Neural progenitor cell (in vitro differentiated cells): ENCODE measurements at regions not wholly inside any gene's neighbourhood (a gene's known extent, or its start where the extent isn't known, plus 50 kb on each side); places are given as distances from the start of the nearest gene placed in this dataset.

Experiments used
- DNase-seq: peaks from one replicate; pipeline ENCODE4 v3.0.0-alpha.2; 2016; ENCODE audit warnings: low spot score
- H2AFZ ChIP-seq: fragments of 200-600 bp; sonication (generic); replicated peaks from 2 replicates; pipeline ENCODE4 v1.6.1; 2016; ENCODE audit warnings: antibody characterized with exemption
- H3F3A ChIP-seq: fragments of 200-600 bp; sonication (generic); 2 replicates; pipeline ENCODE4 v1.6.1; 2016; ENCODE audit warnings: antibody characterized with exemption, low read depth
- H3K27ac ChIP-seq: fragments of 200-600 bp; sonication (generic); 2 replicates; pipeline ENCODE4 v1.5.1; 2016; ENCODE audit warnings: mild to moderate bottlenecking
- H3K27me3 ChIP-seq: fragments of 200-600 bp; sonication (generic); 2 replicates; pipeline ENCODE4 v1.6.1; 2016; ENCODE audit warnings: mild to moderate bottlenecking, moderate library complexity
- H3K36me3 ChIP-seq: fragments of 200-600 bp; sonication (generic); 2 replicates; pipeline ENCODE4 v1.5.1; 2016
- H3K4me1 ChIP-seq: fragments of 200-600 bp; sonication (generic); 2 replicates; pipeline ENCODE4 v1.6.1; 2016; ENCODE audit warnings: mixed run types
- H3K4me2 ChIP-seq: fragments of 200-600 bp; sonication (generic); 2 replicates; pipeline ENCODE4 v1.6.1; 2016
- H3K4me3 ChIP-seq: fragments of 200-600 bp; sonication (generic); 2 replicates; pipeline ENCODE4 v1.5.1; 2016
- H3K79me2 ChIP-seq: fragments of 200-600 bp; sonication (generic); 2 replicates; pipeline ENCODE4 v1.6.1; 2016; ENCODE audit warnings: low read depth
- H3K9ac ChIP-seq: fragments of 200-600 bp; sonication (generic); 2 replicates; pipeline ENCODE4 v1.6.1; 2016
- H3K9me3 ChIP-seq: fragments of 200-600 bp; sonication (generic); 2 replicates; pipeline ENCODE4 v1.5.1; 2016; ENCODE audit warnings: low read depth
- H4K20me1 ChIP-seq: fragments of 200-600 bp; sonication (generic); 2 replicates; pipeline ENCODE4 v1.6.1; 2016; ENCODE audit warnings: low read depth
- H3K27ac Mint-ChIP-seq: 3 replicates; pipeline ENCODE4 v1.8.0; 2021; ENCODE audit warnings: mixed read lengths
- H3K27me3 Mint-ChIP-seq: 2 replicates; pipeline ENCODE4 v1.8.0; 2022; ENCODE audit warnings: low read depth, mild to moderate bottlenecking, inconsistent platforms, moderate library complexity, mixed read lengths; ENCODE audit not compliant: insufficient read depth
- H3K36me3 Mint-ChIP-seq: 3 replicates; pipeline ENCODE4 v1.8.0; 2021; ENCODE audit warnings: mixed read lengths
- H3K4me1 Mint-ChIP-seq: 3 replicates; pipeline ENCODE4 v1.8.0; 2021; ENCODE audit warnings: mixed read lengths
- H3K4me3 Mint-ChIP-seq: 3 replicates; pipeline ENCODE4 v1.8.0; 2021; ENCODE audit warnings: mild to moderate bottlenecking, moderate library complexity, mixed read lengths
- H3K9me3 Mint-ChIP-seq: 3 replicates; pipeline ENCODE4 v1.8.0; 2020; ENCODE audit warnings: mixed read lengths
- CTCF ChIP-seq: fragments of 200-600 bp; sonication (generic); IDR thresholded peaks from 2 replicates; pipeline ENCODE4 v1.5.1; 2017; ENCODE audit warnings: antibody characterized with exemption, mild to moderate bottlenecking
- EZH2 ChIP-seq: fragments of 200-600 bp; sonication (generic); IDR thresholded peaks from 2 replicates; pipeline ENCODE4 v1.6.1; 2017; ENCODE audit warnings: antibody characterized with exemption, mild to moderate bottlenecking, moderate library complexity
- EZH2phosphoT487 ChIP-seq: fragments of 200-600 bp; sonication (generic); IDR thresholded peaks from 2 replicates; pipeline ENCODE4 v1.6.1; 2017; ENCODE audit warnings: antibody characterized with exemption

- Mint-ChIP-seq H3K36me3 (peaks cover 2% of the 10 kb centered on the region), H3K9me3 (no peaks in the 10 kb centered on the region), H3K27me3 (peaks cover 6% of the 10 kb centered on the region), H3K4me3 (peak overlapping the region; percentile 95), H3K4me1 (peaks cover 44% of the 10 kb centered on the region), H3K27ac (peak overlapping the region; percentile 5)
- Histone ChIP-seq H3K36me3 (no peaks in the 10 kb centered on the region), H3K4me2 (peak overlapping the region; percentile 86), H3K4me3 (peak overlapping the region; percentile 87), H3K27me3 (no peaks in the 10 kb centered on the region), H4K20me1 (peaks cover 35% of the 10 kb centered on the region), H3K9me3 (no peaks in the 10 kb centered on the region), H3F3A (peaks cover 19% of the 10 kb centered on the region), H3K79me2 (peaks cover 59% of the 10 kb centered on the region), H2AFZ (no peak overlapping the region), H3K27ac (no peak overlapping the region), H3K9ac (no peak overlapping the region), H3K4me1 (peaks cover 40% of the 10 kb centered on the region)
- TF ChIP-seq CTCF (no peak), EZH2phosphoT487 (no peak), EZH2 (no peak)
- DNase-seq: no peak
Measured at GRCh38 chr5:166982226-166982625, 1309.2 kb upstream of the WWC1 start.

- H3K9me3 ChIP-seq: no peaks in the 10 kb centered on the region
- Mint-ChIP-seq H3K4me1 (peaks cover 7% of the 10 kb centered on the region), H3K4me3 (no peak overlapping the region), H3K9me3 (peaks cover 7% of the 10 kb centered on the region), H3K27ac (no peak overlapping the region), H3K36me3 (peaks cover 21% of the 10 kb centered on the region), H3K27me3 (peaks cover 2% of the 10 kb centered on the region)
- no peaks in the 10 kb centered on the region for H3K79me2 ChIP-seq
- H3K36me3 ChIP-seq: no peaks in the 10 kb centered on the region
- peaks cover 26% of the 10 kb centered on the region for H3K4me1 ChIP-seq
- no peak overlapping the region for H2AFZ ChIP-seq
- no peak overlapping the region for H3K27ac ChIP-seq
- H3K4me2 ChIP-seq: peak overlapping the region; percentile 46
- no peak overlapping the region for H3K9ac ChIP-seq
- no peak overlapping the region for H3K4me3 ChIP-seq
- no peak for TF ChIP-seq EZH2phosphoT487
- no peak for TF ChIP-seq CTCF
- TF ChIP-seq EZH2: no peak
- no peaks in the 10 kb centered on the region for H3F3A ChIP-seq
- H3K27me3 ChIP-seq: no peaks in the 10 kb centered on the region
- H4K20me1 ChIP-seq: no peaks in the 10 kb centered on the region
- no peak for DNase-seq
Measured at GRCh38 chr5:166991601-166992000, 1299.8 kb upstream of the WWC1 start.

GRCh38 chr5:166992108-166992507 is 1299.3 kb upstream of the WWC1 start:
- Mint-ChIP-seq H3K27ac (no peak overlapping the region), H3K9me3 (peaks cover 7% of the 10 kb centered on the region), H3K4me3 (no peak overlapping the region), H3K27me3 (peaks cover 2% of the 10 kb centered on the region), H3K36me3 (peaks cover 21% of the 10 kb centered on the region), H3K4me1 (peaks cover 7% of the 10 kb centered on the region)
- H3K4me2 ChIP-seq: peak overlapping the region; percentile 46
- no peak for TF ChIP-seq EZH2
- TF ChIP-seq EZH2phosphoT487: no peak
- TF ChIP-seq CTCF: no peak
- no peaks in the 10 kb centered on the region for H3K79me2 ChIP-seq
- no peak overlapping the region for H2AFZ ChIP-seq
- H3F3A ChIP-seq: no peaks in the 10 kb centered on the region
- no peaks in the 10 kb centered on the region for H4K20me1 ChIP-seq
- peaks cover 26% of the 10 kb centered on the region for H3K4me1 ChIP-seq
- no peak for DNase-seq
- no peak overlapping the region for H3K4me3 ChIP-seq
- no peaks in the 10 kb centered on the region for H3K27me3 ChIP-seq
- H3K36me3 ChIP-seq: no peaks in the 10 kb centered on the region
- H3K9ac ChIP-seq: no peak overlapping the region
- H3K27ac ChIP-seq: no peak overlapping the region
- no peaks in the 10 kb centered on the region for H3K9me3 ChIP-seq
